ENCODE measurements at regions not wholly inside any gene's neighbourhood (a gene's known extent, or its start where the extent isn't known, plus 50 kb on each side); places are given as distances from the start of the nearest gene placed in this dataset.

- DNase-seq (no peak), FAIRE-seq (no peak)
- H3K4me1 ChIP-seq (ENCODE audit: control insufficient read depth in 2 of 3, insufficient read depth in 2 of 3, low read depth in 1 of 3, low read length in 3 of 3): no peaks in the 10 kb centered on the region
- no peaks in the 10 kb centered on the region for H3K27me3 ChIP-seq (ENCODE audit: control insufficient read depth, insufficient read depth, low read length)
- no peaks in the 10 kb centered on the region for H3K36me3 ChIP-seq (ENCODE audit: control insufficient read depth in 2 of 3, insufficient read depth in 3 of 3, low read length in 3 of 3)
- no peak for TF ChIP-seq CTCF (IDR thresholded peaks at IDR 0.05; ENCODE audit: borderline replicate concordance, extremely low read depth, insufficient read depth)
- intact Hi-C loops (cut with DNase I): no loop called here
- H3K9me3 ChIP-seq (ENCODE audit: control insufficient read depth in 2 of 3, insufficient read depth in 1 of 3, low read length in 3 of 3): no peaks in the 10 kb centered on the region
- no peak overlapping the region for H3K9ac ChIP-seq (ENCODE audit: low read length in 3 of 3)
- H3K27ac ChIP-seq (ENCODE audit: low read depth in 2 of 2, low read length in 2 of 2): no peak overlapping the region
- no peak overlapping the region for H3K4me3 ChIP-seq (ENCODE audit: low read length in 3 of 3)
Observed at GRCh38 chr5:66507106-66507505, 89.1 kb upstream of the MAST4 start.

DNA sequence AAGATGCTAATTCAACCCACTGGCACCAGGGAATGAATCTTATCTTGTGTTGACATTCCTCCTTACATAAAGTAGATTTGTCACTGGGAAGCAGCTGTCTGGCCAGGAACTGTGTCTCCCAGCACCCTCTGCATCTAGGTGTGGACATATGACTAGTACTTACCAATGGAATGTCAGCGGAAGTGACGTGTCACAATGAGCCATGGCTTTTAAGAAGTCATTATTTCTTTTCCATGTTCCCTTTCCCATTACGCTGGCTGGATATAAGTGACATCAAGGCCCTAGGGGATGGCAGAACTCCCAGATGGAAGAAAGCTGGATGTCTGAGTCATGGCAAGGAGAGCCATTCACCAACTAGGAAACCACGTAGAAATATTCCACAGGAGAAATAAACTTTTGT lies 84.7 kb upstream of the MAST4 start:
- Histone ChIP-seq H3K4me1 (ENCODE audit: control insufficient read depth in 2 of 3, insufficient read depth in 2 of 3, low read depth in 1 of 3, low read length in 3 of 3) (no peaks in the 10 kb centered on the region), H3K36me3 (ENCODE audit: control insufficient read depth in 2 of 3, insufficient read depth in 3 of 3, low read length in 3 of 3) (no peaks in the 10 kb centered on the region), H3K9ac (ENCODE audit: low read length in 3 of 3) (no peak overlapping the region), H3K9me3 (ENCODE audit: control insufficient read depth in 2 of 3, insufficient read depth in 1 of 3, low read length in 3 of 3) (no peaks in the 10 kb centered on the region), H3K27me3 (ENCODE audit: control insufficient read depth, insufficient read depth, low read length) (no peaks in the 10 kb centered on the region), H3K4me3 (ENCODE audit: low read length in 3 of 3) (no peak overlapping the region), H3K27ac (ENCODE audit: low read depth in 2 of 2, low read length in 2 of 2) (no peak overlapping the region)
- TF ChIP-seq CTCF (IDR thresholded peaks at IDR 0.05; ENCODE audit: borderline replicate concordance, extremely low read depth, insufficient read depth): no peak
- intact Hi-C loops (cut with DNase I): no loop called here
- DNase-seq: no peak
- FAIRE-seq: no peak

DNA sequence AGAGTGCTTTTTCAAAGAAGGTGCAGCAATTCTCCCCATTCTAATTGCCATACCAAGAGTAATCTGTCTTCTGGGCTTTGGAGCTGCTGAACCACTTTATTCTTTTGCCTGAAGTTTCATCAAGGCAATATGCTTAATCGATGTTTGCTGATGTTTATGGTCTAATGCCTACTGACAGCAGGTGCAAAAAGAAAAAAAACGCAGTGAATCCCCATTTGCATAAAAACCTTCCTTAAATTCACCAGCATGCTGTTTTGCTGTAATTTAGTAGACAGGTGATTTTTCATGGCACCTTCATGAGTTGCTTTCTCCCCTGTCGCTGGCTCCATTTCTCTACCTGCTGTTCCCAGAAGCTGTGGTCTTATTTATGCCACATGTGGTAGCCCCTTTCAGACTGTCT lies 83.1 kb upstream of the MAST4 start:
- no peak for FAIRE-seq
- intact Hi-C loops (cut with DNase I): no loop called here
- no peak overlapping the region for H3K4me3 ChIP-seq (ENCODE audit: low read length in 3 of 3)
- H3K36me3 ChIP-seq (ENCODE audit: control insufficient read depth in 2 of 3, insufficient read depth in 3 of 3, low read length in 3 of 3): no peaks in the 10 kb centered on the region
- no peak overlapping the region for H3K9ac ChIP-seq (ENCODE audit: low read length in 3 of 3)
- no peak for TF ChIP-seq CTCF (IDR thresholded peaks at IDR 0.05; ENCODE audit: borderline replicate concordance, extremely low read depth, insufficient read depth)
- no peak overlapping the region for H3K27ac ChIP-seq (ENCODE audit: low read depth in 2 of 2, low read length in 2 of 2)
- no peak for DNase-seq
- H3K9me3 ChIP-seq (ENCODE audit: control insufficient read depth in 2 of 3, insufficient read depth in 1 of 3, low read length in 3 of 3): no peaks in the 10 kb centered on the region
- no peaks in the 10 kb centered on the region for H3K4me1 ChIP-seq (ENCODE audit: control insufficient read depth in 2 of 3, insufficient read depth in 2 of 3, low read depth in 1 of 3, low read length in 3 of 3)
- no peaks in the 10 kb centered on the region for H3K27me3 ChIP-seq (ENCODE audit: control insufficient read depth, insufficient read depth, low read length)

DNA sequence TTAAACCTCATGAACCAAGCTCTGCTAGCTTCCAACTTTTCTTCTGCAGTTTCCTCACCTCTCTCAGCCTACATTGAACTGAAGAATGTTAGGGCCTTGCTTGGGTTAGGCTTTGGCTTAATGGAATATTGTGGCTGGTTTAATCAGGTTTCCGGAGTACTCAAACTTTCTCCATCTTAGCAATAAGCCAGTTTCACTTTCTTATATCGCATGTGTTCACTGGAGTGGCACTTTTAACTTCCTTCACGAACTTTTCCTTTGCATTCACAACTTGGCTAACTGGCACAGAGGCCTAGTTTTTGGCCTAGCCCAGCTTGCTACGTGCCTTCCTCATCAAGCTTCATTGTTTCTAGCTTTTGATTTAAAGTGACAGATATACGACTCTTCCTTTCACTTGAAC lies 81.0 kb upstream of the MAST4 start:
- no peak for DNase-seq
- no peaks in the 10 kb centered on the region for H3K36me3 ChIP-seq (ENCODE audit: control insufficient read depth in 2 of 3, insufficient read depth in 3 of 3, low read length in 3 of 3)

More for the DNA sequence above, 81.0 kb upstream of the MAST4 start:
- Histone ChIP-seq H3K27ac (ENCODE audit: low read depth in 2 of 2, low read length in 2 of 2) (no peak overlapping the region), H3K9me3 (ENCODE audit: control insufficient read depth in 2 of 3, insufficient read depth in 1 of 3, low read length in 3 of 3) (peaks cover 0 to 6% (median 0%) of the 10 kb centered on the region in 3 donors), H3K9ac (ENCODE audit: low read length in 3 of 3) (no peak overlapping the region), H3K4me3 (ENCODE audit: low read length in 3 of 3) (no peak overlapping the region), H3K27me3 (ENCODE audit: control insufficient read depth, insufficient read depth, low read length) (no peaks in the 10 kb centered on the region), H3K4me1 (ENCODE audit: control insufficient read depth in 2 of 3, insufficient read depth in 2 of 3, low read depth in 1 of 3, low read length in 3 of 3) (no peaks in the 10 kb centered on the region)
- intact Hi-C loops (cut with DNase I): no loop called here
- no peak for FAIRE-seq
- no peak for TF ChIP-seq CTCF (IDR thresholded peaks at IDR 0.05; ENCODE audit: borderline replicate concordance, extremely low read depth, insufficient read depth)
